GM21360 (cell line): ENCODE measurements at regions not wholly inside any gene's neighbourhood (a gene's known extent, or its start where the extent isn't known, plus 50 kb on each side); places are given as distances from the start of the nearest gene placed in this dataset.
"Not testable (repeated sequence)": the region's sequence is repeated elsewhere in the genome, so short reads cannot be mapped to it uniquely, and the experiment has no call there.

Source experiments
- ATAC-seq: cut with Tn5 transposase; IDR thresholded peaks from one replicate; pipeline ENCODE4 v1.9.1; 2021; ENCODE audit warnings: mild to moderate bottlenecking, moderate library complexity; ENCODE audit not compliant: unreplicated experiment

DNA sequence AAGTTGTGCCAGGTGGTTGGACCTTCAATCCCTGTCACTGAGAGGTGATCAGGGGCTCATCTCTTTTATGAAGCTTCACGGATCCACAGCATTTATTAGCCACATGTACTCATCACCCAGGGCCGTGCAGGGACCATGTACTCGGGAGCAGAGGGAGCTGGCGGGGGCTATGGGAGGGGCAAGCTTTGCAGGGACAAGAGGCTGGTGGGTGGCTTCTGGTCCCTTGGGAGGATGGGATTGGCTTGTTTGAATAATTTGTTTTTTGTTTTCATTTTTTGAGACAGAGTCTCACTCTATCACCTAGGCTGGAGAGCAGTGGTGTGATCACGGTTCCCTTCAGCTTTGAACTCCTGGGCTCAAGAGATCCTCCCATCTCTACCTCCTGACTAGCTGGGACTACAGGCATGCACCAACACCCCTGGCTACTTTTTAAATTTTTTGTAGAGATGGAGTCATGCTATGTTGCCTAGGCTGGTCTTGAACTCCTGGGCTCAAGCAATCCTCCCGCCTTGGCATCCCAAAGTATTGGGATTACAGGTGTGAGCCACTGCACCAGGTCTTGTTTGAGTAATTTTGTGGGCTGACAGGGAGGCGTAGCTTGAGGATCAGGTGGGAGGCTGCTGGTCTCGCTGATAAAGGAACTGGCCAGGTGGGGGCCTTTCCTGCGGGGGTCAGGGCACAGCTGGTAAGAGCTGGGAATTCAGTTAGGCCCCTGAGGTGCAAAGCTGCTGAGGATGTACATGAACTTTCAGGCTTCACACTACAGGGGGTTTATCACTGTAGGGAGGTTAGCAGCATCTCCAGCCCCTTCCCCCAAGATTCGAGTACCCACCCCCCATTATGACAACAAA is 308.0 kb upstream of the C1orf174 start:
- ATAC-seq = no peak

DNA sequence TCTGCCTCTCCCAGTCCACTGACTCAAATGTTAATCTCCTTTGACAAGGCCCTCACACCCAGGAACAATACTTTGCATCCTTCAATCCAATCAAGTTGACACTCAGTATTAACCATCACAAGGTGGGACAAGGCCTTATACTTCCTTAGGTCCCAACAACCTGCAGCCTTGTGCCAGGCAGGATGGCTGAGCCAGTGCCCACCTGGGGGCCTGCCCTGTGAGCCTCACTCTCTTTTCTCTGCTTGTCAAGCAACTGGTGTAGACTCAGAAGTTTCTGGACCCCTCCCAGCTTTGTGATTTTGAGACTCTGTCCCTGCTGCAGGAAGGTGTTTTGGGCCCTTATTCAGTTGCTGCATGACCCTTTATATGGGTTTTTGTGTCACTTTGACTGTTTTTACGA is 310.0 kb upstream of the C1orf174 start:
- ATAC-seq = no peak

DNA sequence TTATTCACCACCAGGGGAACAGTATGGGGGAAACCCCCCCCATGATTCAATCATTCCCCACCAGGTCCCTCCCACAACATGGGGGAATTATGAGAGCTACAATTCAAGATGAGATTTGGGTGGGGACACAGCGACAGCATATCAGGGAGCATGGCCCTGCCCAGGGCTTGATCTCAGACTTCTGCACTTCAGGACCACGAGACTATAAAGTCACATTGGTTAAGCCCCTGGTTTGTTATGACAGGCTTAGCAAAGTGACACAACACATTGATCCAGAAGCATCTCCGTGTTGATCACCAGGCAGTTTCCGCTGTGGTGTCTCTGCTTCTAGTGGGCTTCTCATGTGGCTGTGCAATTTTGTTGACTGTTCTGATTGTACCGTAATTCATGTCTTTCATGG is 312.7 kb upstream of the C1orf174 start:
- ATAC-seq = no peak

GRCh38 chr1:4213366-4213973 is 313.4 kb upstream of the C1orf174 start:
- no peak for ATAC-seq

DNA sequence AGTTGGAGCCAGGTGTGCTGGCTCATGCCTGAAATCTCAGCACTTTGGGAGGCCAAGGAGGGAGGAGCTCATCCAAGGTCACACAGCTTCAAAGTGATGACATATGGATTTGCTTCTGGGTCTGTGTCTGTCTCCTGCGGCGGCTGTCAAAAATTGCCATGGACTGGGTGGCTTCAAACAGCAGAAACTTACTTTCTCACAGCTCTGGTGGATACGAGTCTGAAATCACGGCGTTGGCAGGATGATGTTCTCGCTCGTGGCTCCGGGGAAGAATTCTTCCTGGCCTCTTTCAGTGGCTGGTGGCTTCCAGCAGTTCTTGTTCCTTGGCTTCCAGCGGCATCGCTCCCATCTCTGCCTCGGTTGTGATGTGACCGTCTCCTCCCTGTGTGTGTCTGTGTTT is 314.8 kb upstream of the C1orf174 start:
- no peak for ATAC-seq

DNA sequence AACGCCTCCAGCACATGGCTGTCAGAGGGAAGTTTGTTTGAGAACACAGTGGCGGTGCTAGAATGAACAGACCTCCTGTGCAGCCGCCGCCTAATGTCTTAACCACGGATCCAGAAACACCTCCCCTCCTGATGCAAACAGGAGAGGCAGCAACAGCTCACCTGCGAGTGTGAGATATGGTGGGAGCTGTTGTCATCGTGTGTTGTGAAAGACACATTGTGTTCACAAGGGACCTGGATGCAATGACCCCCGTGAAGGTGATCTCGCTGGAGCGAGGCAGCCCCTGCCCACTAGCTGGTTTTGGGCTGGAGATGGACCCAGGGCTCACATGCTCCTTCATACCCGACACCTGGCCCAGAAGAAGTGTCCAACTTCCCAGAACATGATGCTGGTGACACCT is 315.3 kb upstream of the C1orf174 start:
- no peak for ATAC-seq

DNA sequence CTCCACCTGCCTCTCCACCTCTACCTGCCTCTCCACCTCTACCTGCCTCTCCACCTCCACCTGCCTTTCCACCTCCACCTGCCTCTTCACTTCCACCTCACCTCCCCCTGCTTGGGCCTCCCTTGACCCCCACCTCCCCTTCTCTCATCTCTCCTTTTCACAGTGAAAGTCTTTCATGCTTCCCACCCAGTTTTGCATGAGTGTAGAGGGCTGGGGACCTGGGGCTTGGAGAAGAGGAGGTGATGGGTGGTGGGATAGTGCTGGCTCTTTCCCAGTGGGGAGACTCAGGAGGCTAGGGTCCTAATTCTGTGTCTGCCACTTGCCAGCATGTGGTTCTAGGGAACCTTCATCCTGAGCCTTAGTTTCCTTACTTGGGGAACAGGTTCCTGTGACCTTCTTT is 316.2 kb upstream of the C1orf174 start:
- no peak for ATAC-seq

DNA sequence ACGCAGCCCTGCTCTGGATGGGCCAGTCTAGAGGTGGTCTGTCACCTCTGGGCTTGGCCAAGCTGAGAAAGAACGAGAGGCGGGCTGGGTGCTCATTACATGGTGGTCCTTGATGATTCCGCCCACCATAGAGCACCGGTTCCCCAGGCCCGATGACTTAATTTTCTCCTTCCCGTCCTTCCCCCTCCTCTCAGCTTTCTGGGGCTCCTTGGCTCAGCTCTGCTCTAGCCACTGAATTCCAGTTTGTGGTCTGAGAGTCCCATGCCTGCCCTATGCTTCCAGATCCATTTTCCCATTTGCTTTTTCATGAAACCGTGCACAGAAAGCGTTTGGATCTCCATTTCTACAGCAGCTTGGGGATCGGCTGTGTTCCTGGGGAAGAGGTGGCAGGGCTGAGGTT is 318.5 kb upstream of the C1orf174 start:
- ATAC-seq = no peak

DNA sequence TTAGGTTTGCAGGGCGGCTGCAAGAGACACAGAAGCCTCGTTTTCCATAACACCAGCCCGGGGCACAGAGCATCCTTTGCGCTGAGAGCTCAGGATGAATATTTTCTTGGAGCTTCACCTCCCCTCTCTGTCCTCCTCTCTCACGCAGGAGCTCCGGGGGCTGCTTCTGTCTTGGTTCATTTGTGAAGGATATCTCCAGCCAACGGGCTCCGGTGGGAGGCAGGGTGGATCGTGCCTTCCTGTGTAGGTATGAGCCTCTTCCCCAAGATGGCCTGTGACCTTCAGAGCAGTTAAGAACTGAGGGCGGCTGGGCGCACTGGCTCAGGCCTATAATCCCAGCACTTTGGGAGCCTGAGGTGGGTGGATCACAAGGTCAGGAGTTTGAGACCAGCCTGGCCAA is 319.0 kb upstream of the C1orf174 start:
- ATAC-seq = no peak

DNA sequence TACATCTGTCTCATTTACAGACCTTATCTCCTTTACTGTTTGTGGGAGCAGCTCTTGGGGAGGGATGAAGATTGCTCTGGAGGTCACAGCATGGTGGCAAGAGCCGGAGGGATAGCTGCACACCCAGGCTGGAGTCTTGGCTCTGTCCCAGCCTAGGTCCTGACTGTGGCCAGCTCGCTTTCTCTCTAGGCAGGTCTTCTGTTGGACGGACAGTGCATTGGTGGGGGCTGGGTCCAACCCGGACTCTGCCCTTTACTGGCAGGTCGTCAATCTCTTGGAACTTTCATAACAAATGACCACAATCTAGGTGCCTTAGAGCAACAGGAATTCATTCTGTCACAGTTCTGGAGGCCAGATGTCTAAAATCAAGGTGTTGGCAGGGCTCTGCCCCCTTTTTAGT is 319.8 kb upstream of the C1orf174 start:
- ATAC-seq = no peak

DNA sequence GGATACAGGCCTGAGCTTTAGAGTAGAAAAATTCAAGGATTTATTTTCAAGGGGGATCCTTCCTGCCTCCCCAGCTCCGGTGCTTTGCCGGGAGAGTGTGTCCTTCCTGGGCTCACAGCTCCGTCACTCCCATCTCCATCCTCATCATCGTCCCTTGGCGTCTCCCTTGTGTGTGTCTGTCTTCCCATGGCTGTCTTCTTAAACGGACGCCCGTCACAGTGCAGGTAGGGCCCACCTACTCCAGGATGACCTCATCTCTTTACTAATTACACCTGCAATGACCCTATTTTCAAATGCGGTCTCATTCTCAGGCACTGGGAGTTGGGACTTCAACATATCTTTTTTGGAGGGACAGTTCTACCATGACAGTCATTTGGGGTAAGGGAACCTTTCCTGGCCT is 320.3 kb upstream of the C1orf174 start:
- ATAC-seq = no peak

GRCh38 chr1:4221107-4221506 is 321.0 kb upstream of the C1orf174 start:
- no peak for ATAC-seq

DNA sequence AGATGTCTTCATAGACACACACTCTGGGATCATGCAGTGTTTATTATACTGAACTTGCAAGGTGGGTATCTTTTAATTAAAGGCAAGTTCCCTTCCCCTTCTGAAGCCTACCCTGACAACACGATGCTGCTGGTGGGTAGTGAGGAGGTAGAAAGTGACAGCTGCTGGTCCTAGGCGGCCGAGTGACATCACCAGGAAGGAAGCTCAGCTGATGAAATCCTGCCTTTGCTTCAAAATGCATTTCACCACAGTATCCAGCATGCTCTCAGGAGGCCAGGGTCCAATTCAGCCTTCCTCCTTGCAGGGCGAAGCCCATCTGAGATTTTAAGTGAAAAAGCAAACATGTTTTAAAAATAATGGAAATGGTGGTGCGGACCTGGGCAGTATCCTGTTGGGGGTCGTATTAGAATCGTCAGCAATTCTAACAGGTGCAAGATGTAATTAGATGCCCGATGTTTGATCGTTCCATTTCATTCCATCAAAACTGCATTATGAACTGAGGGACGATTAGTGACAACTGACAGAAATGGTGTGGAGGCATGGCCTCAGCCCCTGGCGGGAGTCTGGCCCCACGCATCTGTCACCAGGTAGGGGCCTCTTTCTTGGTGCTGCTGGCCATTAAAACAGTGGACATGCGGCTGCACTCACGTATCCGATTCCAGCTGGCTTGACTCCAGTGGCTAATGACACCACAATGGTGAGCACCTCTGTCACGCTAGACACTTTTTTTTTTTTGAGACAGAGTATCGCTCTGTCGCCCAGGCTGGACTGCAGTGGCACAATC is 324.8 kb upstream of the C1orf174 start:
- no peak for ATAC-seq

DNA sequence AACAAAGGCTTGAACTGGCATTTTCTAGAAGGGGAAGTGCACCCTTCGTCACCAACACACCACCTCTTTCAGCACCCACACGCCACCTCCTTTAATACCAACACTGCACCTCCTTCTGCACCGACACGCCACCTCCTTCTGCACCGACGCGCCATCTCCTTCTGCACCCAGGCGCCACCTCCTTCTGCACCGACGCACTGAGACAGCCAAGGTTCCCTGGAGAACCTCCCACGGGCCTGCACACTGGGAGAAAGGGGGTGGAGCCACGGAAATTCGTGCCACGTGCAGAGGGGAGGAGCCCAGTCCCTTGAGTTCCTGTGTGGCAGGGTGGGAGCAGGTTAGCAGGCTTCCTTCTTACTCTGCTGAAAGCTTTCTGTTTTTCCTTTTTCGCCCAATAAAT is 327.9 kb upstream of the C1orf174 start:
- no peak for ATAC-seq

DNA sequence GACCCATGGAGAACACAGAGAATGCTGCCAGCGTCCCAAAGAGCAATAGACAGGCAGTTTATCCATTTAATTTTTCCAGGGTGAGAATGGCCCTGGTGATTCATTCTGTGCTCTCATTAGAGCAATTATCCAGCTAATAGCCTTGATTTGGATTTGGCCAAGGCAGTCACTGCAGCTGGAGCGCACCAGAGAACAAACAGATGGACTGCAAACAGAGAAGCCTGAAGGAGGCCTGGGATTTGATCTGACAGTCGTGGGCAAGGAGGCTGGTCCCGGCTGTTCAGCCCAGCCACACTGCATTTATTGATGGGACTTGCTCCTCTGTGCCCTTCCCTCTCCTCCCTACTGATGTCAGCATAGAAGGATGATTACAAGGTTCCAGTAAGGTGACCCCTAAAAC is 353.9 kb upstream of the C1orf174 start:
- no peak for ATAC-seq

GRCh38 chr1:4256351-4256750 is 356.3 kb upstream of the C1orf174 start:
- no peak for ATAC-seq

DNA sequence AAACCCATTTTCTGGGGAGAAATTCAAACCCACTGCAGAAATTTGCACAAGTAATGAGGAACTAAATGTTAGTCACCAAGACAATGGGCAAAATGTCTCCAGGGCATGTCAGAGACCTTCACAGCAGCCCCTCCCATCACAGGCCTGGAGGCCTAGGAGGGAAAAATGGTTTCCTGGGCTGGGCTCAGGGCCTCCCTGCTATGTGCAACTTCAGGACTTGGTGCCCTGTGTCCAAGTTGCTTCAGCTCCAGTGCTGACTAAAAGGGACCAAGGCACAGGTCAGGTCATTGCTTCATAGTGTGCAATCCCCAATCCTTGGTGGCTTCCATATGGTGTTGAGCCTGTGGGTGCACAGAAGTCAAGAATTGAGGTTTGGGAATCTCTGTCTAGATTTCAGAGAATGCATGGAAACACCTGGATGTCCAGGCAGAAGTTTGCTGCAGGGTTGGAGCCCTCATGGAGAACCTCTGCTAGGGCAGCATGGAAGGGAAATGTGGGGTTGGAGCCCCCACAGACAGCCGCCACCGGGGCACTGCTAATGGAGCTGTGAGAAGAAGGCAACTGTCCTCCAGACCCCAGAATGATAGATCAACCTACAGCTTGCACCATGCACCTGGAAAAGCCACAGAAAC is 358.2 kb upstream of the C1orf174 start:
- ATAC-seq = not testable (repeated sequence)

DNA sequence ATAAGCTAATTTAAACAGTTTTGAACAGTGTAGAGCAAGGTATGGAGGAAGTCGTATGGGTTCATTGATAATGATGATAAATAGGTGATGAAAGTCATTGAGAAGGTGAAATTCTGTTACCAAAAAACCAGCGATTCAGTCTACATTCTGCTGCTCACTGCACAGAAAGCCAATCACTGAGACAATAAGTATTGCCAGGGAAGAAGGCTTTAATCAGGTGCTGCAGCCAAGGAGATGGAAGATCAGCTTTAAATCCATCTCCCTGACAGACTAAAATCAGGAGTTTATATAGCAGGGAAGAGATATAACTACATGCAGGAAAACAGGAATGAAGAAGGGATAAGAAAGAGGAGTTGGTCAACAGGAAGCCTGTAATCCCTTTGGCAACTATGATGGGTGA is 361.3 kb upstream of the C1orf174 start:
- ATAC-seq = no peak

GRCh38 chr1:4262665-4263064 is 362.6 kb upstream of the C1orf174 start:
- no peak for ATAC-seq

DNA sequence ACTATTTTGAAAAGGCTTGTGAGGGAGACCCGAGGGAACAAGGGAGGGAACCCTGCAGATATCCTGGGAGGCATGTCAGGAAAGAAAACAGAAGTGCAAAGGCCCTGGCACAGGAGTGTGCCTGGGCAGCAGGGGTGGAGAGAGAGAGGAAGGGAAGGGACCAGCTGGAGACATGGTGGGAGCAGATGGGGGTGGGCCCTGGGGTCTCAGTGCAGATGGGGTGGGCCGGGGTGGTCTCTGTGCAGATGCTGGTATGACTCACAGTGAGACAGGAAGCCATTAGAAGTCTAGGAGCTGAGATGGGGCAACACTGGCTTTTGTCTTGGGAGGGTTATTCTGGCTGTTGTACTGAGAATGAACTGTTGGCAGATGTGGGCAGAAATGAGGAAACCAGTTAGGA is 363.6 kb upstream of the C1orf174 start:
- ATAC-seq = no peak

- ATAC-seq = no peak
Observed at GRCh38 chr1:4265836-4266235, 365.8 kb upstream of the C1orf174 start.
